ENCODE measurements at regions not wholly inside any gene's neighbourhood (a gene's known extent, or its start where the extent isn't known, plus 50 kb on each side); places are given as distances from the start of the nearest gene placed in this dataset.
"Not testable (repeated sequence)": the region's sequence is repeated elsewhere in the genome, so short reads cannot be mapped to it uniquely, and the experiment has no call there.

DNA sequence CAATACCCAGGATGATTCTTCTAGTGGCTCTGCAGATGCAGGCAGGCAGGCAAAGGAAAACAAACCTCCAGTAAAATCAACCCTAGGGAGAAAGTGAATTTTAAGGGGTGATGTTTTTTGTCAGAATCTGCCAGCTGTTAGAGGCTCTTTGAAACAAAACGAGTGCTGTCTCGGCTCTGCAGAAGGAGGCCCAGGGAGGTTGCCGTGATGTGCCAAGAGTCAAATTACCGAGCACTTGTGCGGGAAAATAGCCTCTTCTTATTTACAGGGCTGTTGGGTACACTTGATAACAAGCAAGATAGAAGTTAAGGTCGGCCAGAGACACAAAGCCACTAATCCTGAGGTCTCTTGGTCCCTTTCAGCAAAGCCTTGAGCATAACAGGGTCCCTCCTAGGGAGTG lies 68.9 kb upstream of the EEF2KMT start:
- DNase-seq (ENCODE audit: low read depth in 2 of 2), result no peak

DNA sequence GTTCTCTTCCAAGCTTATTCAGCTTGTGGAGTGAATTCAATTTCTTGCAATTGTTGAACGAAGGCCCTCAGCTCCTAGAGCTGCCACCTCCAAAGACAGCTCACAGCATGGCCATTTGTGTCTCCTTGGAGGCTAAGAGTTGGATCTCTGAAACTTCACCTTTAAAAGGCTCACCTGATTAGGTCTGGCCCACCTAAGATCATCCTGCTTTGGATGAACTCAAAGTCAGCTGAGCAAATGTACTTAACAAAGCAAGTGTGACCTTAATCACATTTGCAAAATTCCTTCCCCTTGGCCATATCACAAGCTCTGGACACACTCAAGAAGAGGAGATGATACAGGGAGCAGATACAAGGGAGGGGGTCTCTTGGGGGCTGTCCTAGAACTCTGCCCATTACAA lies 67.8 kb upstream of the EEF2KMT start:
- DNase-seq (ENCODE audit: low read depth in 2 of 2), result not testable (repeated sequence)

DNA sequence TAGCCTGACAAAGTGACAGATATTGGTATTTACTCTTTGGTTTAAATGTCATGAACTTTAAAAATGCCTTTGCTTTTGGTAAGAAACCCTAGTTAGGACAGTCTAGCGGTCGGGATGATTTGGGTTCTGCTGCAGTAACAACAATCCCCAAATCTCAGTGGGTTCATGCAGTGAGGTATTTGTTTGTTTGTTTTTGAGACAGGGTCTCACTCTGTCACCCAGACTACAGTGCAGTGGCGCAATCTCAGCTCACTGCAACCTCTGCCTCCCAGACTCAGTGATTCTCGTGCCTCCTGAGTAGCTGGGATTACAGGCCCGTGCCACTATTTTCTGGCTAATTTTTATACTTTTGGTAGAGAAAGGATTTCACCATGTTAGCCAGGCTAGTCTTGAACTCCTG lies 65.2 kb upstream of the EEF2KMT start:
- DNase-seq (ENCODE audit: low read depth in 2 of 2), result not testable (repeated sequence)

DNA sequence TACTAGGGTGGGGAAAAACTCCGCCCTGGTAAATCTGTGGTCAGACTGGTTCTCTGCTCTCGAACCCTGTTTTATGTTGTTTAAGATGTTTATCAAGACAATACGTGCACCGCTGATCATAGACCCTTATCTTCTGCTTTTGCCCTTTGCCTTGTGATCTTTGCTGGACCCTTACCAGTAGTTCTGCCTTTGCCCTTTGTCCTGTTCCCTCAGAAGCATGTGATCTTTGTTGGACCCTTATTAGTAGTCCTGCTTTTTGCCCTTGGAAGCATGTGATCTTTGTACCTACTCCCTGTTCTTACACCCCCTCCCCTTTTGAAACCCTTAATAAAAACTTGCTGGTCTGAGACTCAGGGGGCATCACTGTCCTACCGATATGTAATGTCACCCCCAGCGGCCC lies 64.3 kb upstream of the EEF2KMT start:
- not testable (repeated sequence) for DNase-seq (ENCODE audit: low read depth in 2 of 2)

DNA sequence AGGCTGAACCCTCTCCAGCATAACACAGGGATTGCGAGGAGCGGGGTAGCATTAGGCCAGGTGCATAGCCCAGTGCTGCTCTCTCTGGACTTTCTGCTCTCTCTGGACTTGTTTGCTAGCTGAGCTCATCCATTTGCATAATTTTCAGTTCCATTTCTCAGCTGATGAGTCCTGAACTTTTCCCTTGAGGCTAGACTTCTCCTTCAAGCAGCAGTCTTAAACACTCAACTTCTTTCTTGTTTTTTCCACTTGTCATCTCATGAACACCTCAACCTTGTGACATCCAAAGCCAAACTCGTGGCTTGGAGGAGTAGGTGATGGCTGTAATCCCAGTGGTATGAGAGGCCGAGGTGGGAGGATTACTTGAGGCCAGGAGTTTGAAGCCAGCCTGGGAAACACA lies 62.4 kb upstream of the EEF2KMT start:
- not testable (repeated sequence) for DNase-seq (ENCODE audit: low read depth in 2 of 2)

DNA sequence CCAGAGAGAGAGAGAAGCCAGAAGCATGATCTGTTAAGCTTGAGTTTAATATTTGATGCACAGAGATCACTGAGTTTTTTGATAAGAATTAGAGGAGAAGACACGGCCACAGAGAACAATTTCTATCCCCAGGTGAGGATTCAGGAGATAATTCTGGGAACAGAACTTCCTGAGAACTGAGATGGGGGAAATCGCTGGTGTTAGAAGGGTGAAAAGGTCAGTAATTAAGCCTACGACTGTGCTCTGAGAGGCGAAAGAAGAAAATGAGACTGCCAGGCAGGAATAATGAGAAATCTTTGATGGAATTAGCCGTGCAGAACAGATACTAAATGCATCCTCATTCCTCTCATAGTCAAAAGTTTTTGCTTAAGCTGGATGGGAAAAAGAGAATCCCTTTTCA lies 61.9 kb upstream of the EEF2KMT start:
- DNase-seq (ENCODE audit: low read depth in 2 of 2), result not testable (repeated sequence)

DNA sequence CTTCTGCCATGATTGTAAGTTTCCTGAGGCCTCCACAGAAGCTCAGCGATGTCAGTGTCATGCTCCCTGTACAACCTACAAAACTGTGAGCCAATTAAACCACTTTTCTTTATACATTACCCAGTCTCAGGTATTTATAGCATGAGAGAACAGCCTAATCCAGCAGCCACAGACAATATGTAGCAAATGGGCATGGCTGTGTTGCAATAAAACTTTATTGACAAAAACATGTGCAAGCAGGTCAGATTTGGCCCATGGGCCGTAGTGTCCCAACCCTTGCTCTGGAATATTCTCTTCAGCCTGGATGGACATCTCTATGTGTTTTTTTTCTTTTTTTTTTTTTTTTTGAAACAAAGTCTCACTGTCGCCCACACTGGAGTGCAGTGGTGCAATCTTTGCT lies 60.9 kb upstream of the EEF2KMT start:
- DNase-seq (ENCODE audit: low read depth in 2 of 2), result no peak

DNA sequence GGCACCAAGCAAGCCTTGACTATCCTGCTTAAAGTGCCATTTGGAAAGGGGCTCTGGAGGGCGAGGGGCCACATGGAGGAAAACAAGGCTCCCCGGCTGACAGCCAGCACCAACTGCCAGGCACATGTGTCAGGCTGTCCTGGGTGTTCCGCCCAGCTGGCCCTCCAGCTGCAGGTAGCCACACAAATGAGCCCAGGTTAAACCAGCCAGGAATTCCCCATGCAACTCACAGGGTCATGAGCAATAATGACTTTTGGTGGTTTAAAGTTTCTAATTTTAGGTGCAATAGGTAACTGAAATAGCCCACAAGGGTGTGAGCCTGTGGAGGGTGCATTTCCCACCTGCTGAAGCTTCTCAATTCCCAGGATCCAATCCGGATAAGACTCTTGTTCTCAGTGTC lies 58.9 kb upstream of the EEF2KMT start:
- not testable (repeated sequence) for DNase-seq (ENCODE audit: low read depth in 2 of 2)

DNA sequence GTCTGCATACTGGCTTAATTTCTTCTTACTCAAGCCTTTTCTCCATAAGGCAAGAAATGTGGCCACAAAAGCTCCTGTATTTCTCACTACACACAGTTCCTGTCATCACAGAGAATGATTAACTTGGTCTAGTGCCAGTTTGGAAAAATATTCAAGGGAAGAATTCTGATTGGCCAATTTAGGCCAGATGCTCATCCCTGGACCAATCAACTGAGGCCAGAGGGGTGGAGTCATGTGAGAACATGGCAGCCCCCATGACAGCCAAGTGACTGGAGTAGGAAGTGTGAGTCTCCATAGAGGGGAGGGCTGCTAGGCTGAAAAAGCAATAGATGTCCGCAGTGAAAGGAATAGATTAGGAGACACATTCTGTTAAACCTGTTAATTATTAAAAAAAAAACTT lies 56.4 kb upstream of the EEF2KMT start:
- not testable (repeated sequence) for DNase-seq (ENCODE audit: low read depth in 2 of 2)

DNA sequence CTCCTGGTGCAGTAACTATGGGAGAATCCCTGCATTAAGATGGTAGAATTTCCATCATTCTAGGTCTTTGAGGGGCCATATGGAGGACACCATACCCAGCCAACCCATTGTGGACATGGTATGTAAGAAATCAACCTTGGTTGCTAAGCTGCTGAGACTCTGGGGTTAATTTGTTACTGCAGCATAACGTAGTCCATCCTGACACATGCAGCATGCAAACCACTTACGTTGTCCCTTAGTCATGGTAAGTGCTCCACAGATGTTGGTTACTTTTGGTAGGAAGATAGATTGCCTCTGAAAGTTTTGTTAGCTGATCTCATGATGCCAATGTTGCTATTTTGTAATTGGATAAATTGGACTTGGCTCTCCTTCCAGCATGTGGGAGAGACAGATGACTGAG lies 53.8 kb upstream of the EEF2KMT start:
- not testable (repeated sequence) for DNase-seq (ENCODE audit: low read depth in 2 of 2)
